ENCODE measurements at regions not wholly inside any gene's neighbourhood (a gene's known extent, or its start where the extent isn't known, plus 50 kb on each side); places are given as distances from the start of the nearest gene placed in this dataset.

DNA sequence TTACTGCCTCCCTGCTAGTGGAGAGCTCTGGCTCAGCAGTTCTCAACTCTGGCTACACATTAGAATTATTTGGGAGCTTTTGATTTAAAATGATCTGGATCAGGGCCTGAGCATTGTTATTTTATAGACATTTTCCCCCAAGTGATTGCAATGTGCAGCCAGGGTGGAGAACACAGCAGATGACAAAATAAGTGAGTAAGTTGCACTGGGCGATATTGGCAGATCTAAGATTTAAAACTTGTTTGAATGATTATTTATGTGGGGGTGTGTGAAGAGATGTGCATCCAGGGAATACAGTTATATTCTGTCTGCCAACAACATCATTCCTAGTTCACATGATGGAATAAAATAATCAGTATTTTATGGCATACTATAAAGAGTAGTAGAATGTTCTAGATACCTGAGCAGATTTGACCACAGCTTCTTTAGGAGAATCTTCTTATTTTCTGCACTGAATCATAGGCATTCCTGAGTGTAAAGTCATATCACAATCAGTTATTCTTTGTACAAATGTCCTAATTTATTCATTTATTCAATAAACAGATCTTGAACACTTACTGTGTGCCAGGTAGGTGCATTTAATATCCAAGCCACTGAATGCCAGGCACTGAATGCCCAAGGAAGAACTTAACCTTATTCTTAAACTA is 123.9 kb downstream of the UCHL1 start:
- Histone ChIP-seq H4K5ac (ENCODE audit: insufficient read length, low read depth, low read length) (no peak overlapping the region), H2BK5ac (ENCODE audit: low read depth, low read length) (no peak overlapping the region), H3K23ac (ENCODE audit: insufficient read length) (no peak overlapping the region), H3K79me1 (ENCODE audit: low read depth, low read length) (no peaks in the 10 kb centered on the region), H3K56ac (replicated peaks; ENCODE audit: insufficient read length, low read depth, low read length) (no peak overlapping the region), H3K79me2 (ENCODE audit: control insufficient read depth in 1 of 2, insufficient read depth in 2 of 2, low read length in 2 of 2) (no peaks in the 10 kb centered on the region), H2AFZ (ENCODE audit: low read length) (no peak overlapping the region), H2AK5ac (ENCODE audit: low read depth, low read length) (no peak overlapping the region), H2BK120ac (replicated peaks; ENCODE audit: low read depth, low read length) (no peak overlapping the region), H2BK20ac (ENCODE audit: low read length) (no peak overlapping the region), H3K4ac (replicated peaks; ENCODE audit: insufficient read length, low read depth, low read length) (no peak overlapping the region), H3K4me3 (ENCODE audit: extremely low read depth in 1 of 4, insufficient read depth in 2 of 4, low read depth in 3 of 4, low read length in 4 of 4) (no peak overlapping the region), H3K23me2 (ENCODE audit: low read depth, low read length) (no peaks in the 10 kb centered on the region), H4K20me1 (replicated peaks in 1 of 2; ENCODE audit: control insufficient read depth in 1 of 2, insufficient read depth in 2 of 2, low read length in 2 of 2) (no peaks in the 10 kb centered on the region), H4K91ac (replicated peaks; ENCODE audit: insufficient read length, low read length) (no peak overlapping the region), H3K36me3 (ENCODE audit: control insufficient read depth in 2 of 4, insufficient read depth in 4 of 4, low read length in 3 of 4) (no peaks in the 10 kb centered on the region; a peak in 1 of 8 replicates), H2BK12ac (ENCODE audit: low read depth, low read length) (no peak overlapping the region), H3K9me3 (ENCODE audit: insufficient read depth in 2 of 2, low read depth in 1 of 2, low read length in 1 of 2) (peaks cover 0 to 5% of the 10 kb centered on the region in 2 experiments; a peak in 1 of 4 replicates), H4K8ac (ENCODE audit: extremely low read depth, insufficient read depth, low read length) (no peak overlapping the region), H3K9ac (replicated peaks in 1 of 4; ENCODE audit: extremely low read depth in 1 of 4, low read depth in 3 of 4, low read length in 3 of 4) (no peak overlapping the region), H2BK15ac (ENCODE audit: low read length) (no peak overlapping the region), H3K14ac (ENCODE audit: insufficient read length) (no peak overlapping the region), H3K18ac (ENCODE audit: extremely low read depth, low read length) (no peak overlapping the region), H3K4me2 (ENCODE audit: insufficient read depth in 1 of 2, low read depth in 2 of 2, low read length in 2 of 2) (no peak overlapping the region), H3K27ac (ENCODE audit: low read depth, low read length) (no peak overlapping the region), H3K27me3 (replicated peaks in 1 of 4; ENCODE audit: control insufficient read depth in 3 of 4, extremely low read depth in 1 of 4, insufficient read depth in 3 of 4, low read length in 3 of 4) (no peaks in the 10 kb centered on the region), H3K4me1 (replicated peaks in 1 of 4; ENCODE audit: control insufficient read depth in 3 of 4, insufficient read depth in 4 of 4, low read length in 3 of 4) (no peaks in the 10 kb centered on the region; a peak in 1 of 7 replicates)
- WGBS, 2 experiments (ENCODE audit: extremely low coverage in 1 of 2, insufficient coverage in 1 of 2, insufficient read length in 1 of 2, insufficient replicate concordance in 2 of 2, low coverage in 1 of 2, low lambda C conversion rate in 2 of 2, missing lambda C conversion rate in 1 of 2) = 89% methylated on average over 1 of the region's 1 CpG; no CpG with 5 or more reads in 1 of the 2 experiments
- POLR2A ChIA-PET (ENCODE audit: partially characterized antibody) = no interaction called here
- TF ChIP-seq CBX8 (IDR thresholded peaks at IDR 0.05; ENCODE audit: borderline replicate concordance, low read depth, low read length) = no peak
- TF ChIP-seq NANOG (IDR thresholded peaks at IDR 0.05; ENCODE audit: insufficient read depth, low read depth, low read length, poor library complexity, severe bottlenecking) = no peak
- CTCF ChIA-PET (ENCODE audit: partially characterized antibody) = interaction anchor here (1.6 kb wide), 1 partner anchor 263 kb away, joined by 4 read pairs; no protein-coding TSS in a partner anchor
- FAIRE-seq (no peak), DNase-seq (ENCODE audit: low read depth in 1 of 2, low spot score in 2 of 2) (no peak)
